ENCODE measurements at regions not wholly inside any gene's neighbourhood (a gene's known extent, or its start where the extent isn't known, plus 50 kb on each side); places are given as distances from the start of the nearest gene placed in this dataset.

DNA sequence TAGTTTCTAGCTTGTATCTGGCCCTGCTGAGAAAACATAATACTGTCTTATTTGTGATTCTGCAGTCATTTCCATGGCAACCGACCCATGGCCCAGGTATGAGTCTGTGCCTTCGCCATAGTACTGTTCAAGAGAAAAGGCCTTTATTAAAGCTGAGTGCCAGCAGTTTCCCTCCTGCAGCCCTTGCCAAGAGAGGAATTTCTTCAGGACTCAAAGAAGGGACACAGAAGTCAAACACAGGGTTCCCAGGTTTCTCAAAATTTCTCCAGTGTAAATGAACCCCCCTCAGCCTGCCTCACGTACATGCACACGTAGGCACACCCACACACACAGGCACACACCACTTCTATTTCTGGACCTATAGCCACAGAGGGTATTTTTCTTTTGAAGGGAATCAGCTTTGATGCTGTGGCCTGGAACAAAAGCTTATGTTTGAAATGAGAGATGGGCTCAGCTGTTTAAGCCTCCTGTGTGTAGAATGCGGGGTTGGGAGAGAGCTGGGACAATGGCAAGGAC is 269.2 kb downstream of the PDCD6IP start:
- intact Hi-C loops (cut with DNase I; ENCODE audit: low total_unique reads) = no loop called here
- no peak overlapping the region for H3K4me3 ChIP-seq
- H3K27ac ChIP-seq = no peak overlapping the region
- DNase-seq = no peak
- no peaks in the 10 kb centered on the region for H3K9me3 ChIP-seq
- TF ChIP-seq, protein P1, sequence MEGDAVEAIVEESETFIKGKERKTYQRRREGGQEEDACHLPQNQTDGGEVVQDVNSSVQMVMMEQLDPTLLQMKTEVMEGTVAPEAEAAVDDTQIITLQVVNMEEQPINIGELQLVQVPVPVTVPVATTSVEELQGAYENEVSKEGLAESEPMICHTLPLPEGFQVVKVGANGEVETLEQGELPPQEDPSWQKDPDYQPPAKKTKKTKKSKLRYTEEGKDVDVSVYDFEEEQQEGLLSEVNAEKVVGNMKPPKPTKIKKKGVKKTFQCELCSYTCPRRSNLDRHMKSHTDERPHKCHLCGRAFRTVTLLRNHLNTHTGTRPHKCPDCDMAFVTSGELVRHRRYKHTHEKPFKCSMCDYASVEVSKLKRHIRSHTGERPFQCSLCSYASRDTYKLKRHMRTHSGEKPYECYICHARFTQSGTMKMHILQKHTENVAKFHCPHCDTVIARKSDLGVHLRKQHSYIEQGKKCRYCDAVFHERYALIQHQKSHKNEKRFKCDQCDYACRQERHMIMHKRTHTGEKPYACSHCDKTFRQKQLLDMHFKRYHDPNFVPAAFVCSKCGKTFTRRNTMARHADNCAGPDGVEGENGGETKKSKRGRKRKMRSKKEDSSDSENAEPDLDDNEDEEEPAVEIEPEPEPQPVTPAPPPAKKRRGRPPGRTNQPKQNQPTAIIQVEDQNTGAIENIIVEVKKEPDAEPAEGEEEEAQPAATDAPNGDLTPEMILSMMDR (IDR thresholded peaks at IDR 0.05) = no peak
- H3K36me3 ChIP-seq = no peaks in the 10 kb centered on the region
- H3K27me3 ChIP-seq = no peaks in the 10 kb centered on the region
- H3K4me1 ChIP-seq = no peaks in the 10 kb centered on the region

DNA sequence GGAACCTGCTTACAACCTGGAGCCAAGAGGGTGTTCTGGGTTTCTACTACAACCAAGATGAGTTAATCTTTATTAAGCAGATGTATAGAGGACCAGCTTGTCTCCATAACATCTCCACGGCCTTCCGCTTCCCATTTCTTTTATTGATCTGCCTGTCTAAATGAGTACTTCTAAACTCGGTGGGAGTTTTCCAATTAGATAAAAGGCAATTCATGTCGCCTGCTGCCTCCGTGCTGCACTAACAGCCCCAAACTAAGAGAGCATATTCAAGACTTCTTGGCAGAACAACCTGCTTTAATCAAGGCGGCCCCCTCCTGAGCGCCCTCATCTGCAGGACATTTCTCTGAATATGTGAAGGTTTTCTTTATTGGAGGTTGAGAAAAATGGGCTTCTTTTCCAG is 270.1 kb downstream of the PDCD6IP start:
- H3K36me3 ChIP-seq = no peaks in the 10 kb centered on the region
- no peaks in the 10 kb centered on the region for H3K4me1 ChIP-seq
- no peaks in the 10 kb centered on the region for H3K27me3 ChIP-seq
- H3K27ac ChIP-seq = no peak overlapping the region
- no peak for DNase-seq
- TF ChIP-seq, protein P1 (IDR thresholded peaks at IDR 0.05) = no peak
- intact Hi-C loops (cut with DNase I; ENCODE audit: low total_unique reads) = no loop called here
- H3K4me3 ChIP-seq = no peak overlapping the region
- H3K9me3 ChIP-seq = no peaks in the 10 kb centered on the region

DNA sequence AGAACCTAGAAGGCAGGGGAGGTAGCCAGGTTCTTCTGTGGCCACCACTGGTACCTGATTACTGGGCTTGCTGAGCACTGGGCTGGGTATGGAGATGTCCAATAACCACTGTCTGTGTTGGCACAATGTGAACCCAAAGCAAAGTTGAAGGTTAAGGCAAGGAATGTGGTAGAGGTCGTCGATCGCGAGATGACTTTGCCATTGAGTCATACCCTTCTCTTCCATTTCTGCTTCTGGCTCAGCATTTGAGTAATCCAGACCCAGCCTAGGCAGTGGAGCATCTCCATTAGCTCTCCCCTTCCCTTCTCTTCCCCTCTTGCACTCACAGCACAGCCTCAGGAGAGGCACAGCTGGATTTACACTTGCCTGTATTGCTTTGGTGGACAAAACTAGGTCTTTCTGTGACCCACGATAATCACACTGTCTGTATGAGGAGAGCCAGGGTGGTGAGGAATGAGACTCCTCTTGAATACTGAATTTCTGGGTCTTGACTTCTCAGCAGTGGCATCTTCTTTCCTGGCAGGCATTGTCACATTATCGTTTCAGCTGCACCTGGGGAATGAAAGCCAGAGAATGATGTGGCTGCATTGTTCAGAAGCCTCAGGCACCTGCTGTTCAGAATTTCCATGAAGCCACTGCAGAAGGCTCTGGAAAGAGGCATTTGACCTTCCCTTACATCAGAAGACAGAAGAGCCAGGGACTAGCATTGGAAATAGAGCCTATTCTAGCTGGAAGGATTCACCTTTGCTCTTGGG is 272.6 kb downstream of the PDCD6IP start:
- H3K4me3 ChIP-seq = no peak overlapping the region
- intact Hi-C loops (cut with DNase I; ENCODE audit: low total_unique reads) = no loop called here
- no peak overlapping the region for H3K27ac ChIP-seq
- no peaks in the 10 kb centered on the region for H3K27me3 ChIP-seq
- H3K9me3 ChIP-seq = no peaks in the 10 kb centered on the region
- TF ChIP-seq, protein P1 (IDR thresholded peaks at IDR 0.05) = no peak
- DNase-seq = no peak
- H3K4me1 ChIP-seq = no peaks in the 10 kb centered on the region
- H3K36me3 ChIP-seq = no peaks in the 10 kb centered on the region

DNA sequence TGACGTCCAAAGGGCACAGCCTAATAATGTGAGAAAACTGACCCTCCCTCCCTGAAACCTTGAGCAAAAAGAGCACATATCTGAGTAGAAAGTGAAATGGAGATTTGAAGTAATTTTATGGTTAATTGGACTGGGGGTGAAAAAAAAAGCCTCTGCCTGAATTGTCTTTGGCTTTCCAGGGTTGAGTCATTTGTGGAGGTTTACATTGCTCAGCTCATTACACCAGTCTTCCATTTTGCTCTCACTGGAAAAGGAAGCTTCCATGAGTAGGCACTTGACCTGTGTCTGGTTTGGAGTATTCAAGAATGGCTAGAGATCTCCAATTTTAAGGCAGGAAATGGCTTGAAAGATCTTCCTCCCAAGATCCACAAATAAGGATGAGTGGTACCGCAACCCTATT is 273.9 kb downstream of the PDCD6IP start:
- Histone ChIP-seq H3K27ac (no peak overlapping the region), H3K4me3 (no peak overlapping the region), H3K9me3 (no peaks in the 10 kb centered on the region), H3K27me3 (no peaks in the 10 kb centered on the region), H3K36me3 (no peaks in the 10 kb centered on the region), H3K4me1 (no peaks in the 10 kb centered on the region)
- DNase-seq = no peak
- TF ChIP-seq, protein P1 (IDR thresholded peaks at IDR 0.05) = no peak
- intact Hi-C loops (cut with DNase I; ENCODE audit: low total_unique reads) = no loop called here

DNA sequence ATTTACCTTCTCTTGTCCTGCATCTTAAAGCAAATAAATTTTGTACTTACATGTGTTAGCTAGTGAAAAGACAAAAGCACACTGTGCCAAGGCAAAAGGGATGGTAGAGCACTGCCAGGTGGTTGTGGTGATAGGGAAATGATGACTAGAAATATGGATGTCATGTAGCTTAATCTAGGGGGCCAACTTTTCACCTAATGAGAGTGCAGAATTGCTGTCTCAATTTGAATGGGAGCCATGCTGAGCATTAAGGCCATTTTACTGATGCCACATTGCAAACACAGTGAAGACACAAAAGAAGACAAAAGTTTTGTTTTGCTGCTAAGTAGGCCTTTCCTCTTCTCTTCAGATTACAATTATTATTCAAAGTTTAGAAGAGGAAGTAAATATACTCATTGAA is 274.7 kb downstream of the PDCD6IP start:
- intact Hi-C loops (cut with DNase I; ENCODE audit: low total_unique reads) = no loop called here
- TF ChIP-seq, protein P1 (IDR thresholded peaks at IDR 0.05) = no peak
- H3K9me3 ChIP-seq = no peaks in the 10 kb centered on the region
- H3K4me1 ChIP-seq = no peaks in the 10 kb centered on the region
- H3K27me3 ChIP-seq = no peaks in the 10 kb centered on the region
- H3K4me3 ChIP-seq = no peak overlapping the region
- no peaks in the 10 kb centered on the region for H3K36me3 ChIP-seq
- DNase-seq = no peak
- H3K27ac ChIP-seq = no peak overlapping the region
